GM12874 (cell line): ENCODE measurements at regions not wholly inside any gene's neighbourhood (a gene's known extent, or its start where the extent isn't known, plus 50 kb on each side); places are given as distances from the start of the nearest gene placed in this dataset.

Experiments
- CTCF ChIP-seq: IDR thresholded peaks from 2 replicates; pipeline ENCODE4 v1.5.1; 2011; ENCODE audit warnings: low read depth, mild to moderate bottlenecking, control low read depth, low read length, moderate library complexity; ENCODE audit not compliant: insufficient read depth

- no peak for TF ChIP-seq CTCF
These were observed 50.2 kb upstream of the TP53I11 start for GRCh38 chr11:45000918-45001317.

- TF ChIP-seq CTCF: no peak
These were observed 50.9 kb upstream of the TP53I11 start for GRCh38 chr11:45001466-45002165.

GRCh38 chr11:45005106-45005505, 54.4 kb upstream of the TP53I11 start:
- no peak for TF ChIP-seq CTCF

GRCh38 chr11:45007011-45007410, 56.3 kb upstream of the TP53I11 start:
- no peak for TF ChIP-seq CTCF

- TF ChIP-seq CTCF: no peak
These were observed 66.6 kb upstream of the TP53I11 start for GRCh38 chr11:45017329-45017728.

GRCh38 chr11:45021001-45021400, 70.3 kb upstream of the TP53I11 start:
- TF ChIP-seq CTCF: no peak

- TF ChIP-seq CTCF: no peak
These were observed 71.0 kb upstream of the TP53I11 start for GRCh38 chr11:45021692-45022141.
